K562 (cell line): ENCODE measurements at regions not wholly inside any gene's neighbourhood (a gene's known extent, or its start where the extent isn't known, plus 50 kb on each side); places are given as distances from the start of the nearest gene placed in this dataset.

Source experiments
- ATAC-seq: fragments of 200-7000 bp; cut with Tn5 transposase; 3 replicates; pipeline ENCODE4 v1.9.1; 2020; ENCODE audit warnings: moderate library complexity
- BruUV-seq: library from RNA; stranded (reverse); fragments of 400-500 nt; replicated peaks from 2 replicates; lab custom pipeline; 2021; lab: Mats Ljungman, UMichigan
- CTCF ChIA-PET: fragments of 300-600 bp; formaldehyde crosslinking; extraction: SDS; loops from one replicate; lab custom pipeline; 2021; ENCODE audit warnings: low intra/inter-chr PET ratio; lab: Yijun Ruan, JAX
- POLR2A ChIA-PET: fragments of 300-600, 350-650 bp; sonication (Branson Sonifier 250); formaldehyde crosslinking; extraction: SDS; loops from one replicate; lab custom pipeline; 2021; ENCODE audit warnings: antibody characterized with exemption, inconsistent platforms; lab: Yijun Ruan, JAX
- DNase-seq, 4 experiments: peaks; one replicate each; pipeline versions ENCODE4 v3.0.0 to v3.0.0-alpha.2; 2011 to 2018; ENCODE audit warnings: low spot score in 3 of 4, mixed read lengths in 3 of 4; ENCODE audit errors: extremely low read depth in 1 of 4
- FAIRE-seq: peaks from 2 replicates; lab custom pipeline; 2011; peaks lifted over from hg19 to GRCh38; lab: Jason Lieb, UNC
- H2AFZ ChIP-seq: 2 replicates; pipeline ENCODE4 v1.6.0; 2011; ENCODE audit warnings: low read depth, low read length, control low read depth, inconsistent platforms
- H3K27ac ChIP-seq: fragments of 200-600 bp; 3 replicates; pipeline ENCODE4 v1.8.0; 2011; ENCODE audit warnings: low read depth, mild to moderate bottlenecking, control low read depth, inconsistent platforms, low read length, moderate library complexity, mixed read lengths; ENCODE audit errors: extremely low read depth
- H3K27me3 ChIP-seq, 2 experiments: fragments of 300-600 bp in 1 of 2; 2 replicates in 1 of 2; 3 replicates in 1 of 2; pipeline versions ENCODE4 v1.6.0 to v1.8.0; 2011; ENCODE audit warnings: inconsistent platforms in 2 of 2, low read length in 2 of 2, mild to moderate bottlenecking in 1 of 2, mixed read lengths in 1 of 2, moderate library complexity in 1 of 2; ENCODE audit not compliant: control insufficient read depth in 2 of 2, insufficient read depth in 2 of 2
- H3K36me3 ChIP-seq: fragments of 300-600 bp; 3 replicates; pipeline ENCODE4 v1.8.0; 2011; ENCODE audit warnings: mild to moderate bottlenecking, low read length, inconsistent platforms; ENCODE audit not compliant: control insufficient read depth, insufficient read depth
- H3K4me1 ChIP-seq, 2 experiments: fragments of 200-600 bp in 1 of 2; replicated peaks in 1 of 2; 2 replicates in 1 of 2; 3 replicates in 1 of 2; pipeline versions ENCODE4 v1.5.1 to v1.8.0; 2011; ENCODE audit warnings: inconsistent platforms in 2 of 2, low read length in 2 of 2, mild to moderate bottlenecking in 1 of 2, mixed read lengths in 1 of 2, moderate library complexity in 1 of 2; ENCODE audit not compliant: control insufficient read depth in 2 of 2, insufficient read depth in 2 of 2
- H3K4me2 ChIP-seq: 2 replicates; pipeline ENCODE4 v1.6.1; 2011; ENCODE audit warnings: low read length, control low read depth, inconsistent platforms, mixed read lengths; ENCODE audit not compliant: insufficient read depth
- H3K4me3 ChIP-seq: fragments of 200-600 bp; sonication (generic), shearing (Covaris generic); 2 replicates; pipeline ENCODE4 v1.5.1; 2016; ENCODE audit warnings: control low read depth, inconsistent platforms
- H3K79me2 ChIP-seq: fragments of 200-600 bp; 3 replicates; pipeline ENCODE4 v1.8.0; 2011; ENCODE audit warnings: low read length, inconsistent platforms; ENCODE audit not compliant: control insufficient read depth, insufficient read depth
- H3K9ac ChIP-seq, 2 experiments: 2 replicates each; pipeline versions ENCODE4 v1.6.0 to v1.6.1; 2011; ENCODE audit warnings: low read depth in 2 of 2, low read length in 2 of 2, control low read depth in 1 of 2, inconsistent platforms in 1 of 2, mild to moderate bottlenecking in 1 of 2, mixed read lengths in 1 of 2; ENCODE audit not compliant: insufficient read depth in 1 of 2
- H3K9me1 ChIP-seq: one replicate; pipeline ENCODE4 v1.6.0; 2011; ENCODE audit warnings: inconsistent platforms, mild to moderate bottlenecking, low read length, moderate library complexity; ENCODE audit not compliant: control insufficient read depth, insufficient read depth
- H3K9me3 ChIP-seq: replicated peaks from 2 replicates; pipeline ENCODE4 v1.5.1; 2011; ENCODE audit warnings: low read depth, low read length, inconsistent platforms; ENCODE audit not compliant: control insufficient read depth, insufficient read depth
- H4K20me1 ChIP-seq: replicated peaks from 2 replicates; pipeline ENCODE4 v1.6.1; 2011; ENCODE audit warnings: low read length, inconsistent platforms, mixed read lengths; ENCODE audit not compliant: control insufficient read depth, insufficient read depth
- EP300 ChIP-seq: IDR thresholded peaks from 2 replicates; pipeline ENCODE4 v1.6.1; 2012; ENCODE audit warnings: low read length, improper control_type of control experiment
- HNRNPUL1 ChIP-seq: fragments of 200-400 bp; formaldehyde crosslinking; IDR thresholded peaks from 2 replicates; pipeline ENCODE4 v1.6.1; 2017; ENCODE audit warnings: low read length
- JUNB ChIP-seq: fragments of 450-650 bp; formaldehyde crosslinking; conservative IDR thresholded peaks from 2 replicates; pipeline ENCODE4 v1.4.0; 2020; ENCODE audit warnings: mild to moderate bottlenecking
- MAZ ChIP-seq, 2 experiments: fragments of 450-650 bp in 1 of 2; sonication (generic) in 1 of 2; formaldehyde crosslinking; IDR thresholded peaks in 1 of 2; conservative IDR thresholded peaks in 1 of 2; 2 replicates each; pipeline versions ENCODE4 v1.4.0 to v1.5.0; 2020; ENCODE audit warnings: mild to moderate bottlenecking in 1 of 2, missing genetic modification reagents in 1 of 2
- NUFIP1 ChIP-seq: fragments of 450-650 bp; IDR thresholded peaks from 2 replicates; pipeline ENCODE4 v1.6.1; 2018; ENCODE audit not compliant: partially characterized antibody
- PHF8 ChIP-seq: fragments of 200-600 bp; sonication (generic); IDR thresholded peaks from 2 replicates; pipeline ENCODE4 v1.6.1; 2012; ENCODE audit warnings: mixed run types, mild to moderate bottlenecking, inconsistent platforms, low read length, moderate library complexity, borderline replicate concordance
- POU5F1 ChIP-seq: fragments of 150-350 bp; IDR thresholded peaks from 2 replicates; pipeline ENCODE4 v1.6.1; 2014; ENCODE audit warnings: borderline replicate concordance, low read length, low read depth, mild to moderate bottlenecking; ENCODE audit not compliant: partially characterized antibody
- U2AF1 ChIP-seq: fragments of 200-400 bp; formaldehyde crosslinking; optimal IDR thresholded peaks from 2 replicates; pipeline ENCODE3; 2017; ENCODE audit warnings: mild to moderate bottlenecking, low read depth, low read length, moderate library complexity
- XRCC5 ChIP-seq: fragments of 200-400 bp; formaldehyde crosslinking; IDR thresholded peaks from 2 replicates; pipeline ENCODE4 v1.6.1; 2017; ENCODE audit warnings: low read depth, mild to moderate bottlenecking, low read length
- ZBTB26 ChIP-seq: fragments of 450-650 bp; formaldehyde crosslinking; IDR thresholded peaks from 2 replicates; pipeline ENCODE4 v1.4.0; 2022; ENCODE audit warnings: missing genetic modification characterization
- ZFPM2 ChIP-seq: fragments of 250-450 bp; sonication (Bioruptor Pico); IDR thresholded peaks from 2 replicates; pipeline ENCODE4 v1.5.1; 2022; ENCODE audit warnings: mild to moderate bottlenecking
- ZNF274 ChIP-seq: IDR thresholded peaks from 2 replicates; pipeline ENCODE4 v1.6.1; 2011; ENCODE audit warnings: low read depth, mild to moderate bottlenecking, low read length, moderate library complexity, borderline replicate concordance
- ZNF347 ChIP-seq: fragments of 450-650 bp; formaldehyde crosslinking; IDR thresholded peaks from 2 replicates; pipeline ENCODE4 v1.4.0; 2020; ENCODE audit warnings: low read depth, mild to moderate bottlenecking, moderate library complexity
- ZNF507 ChIP-seq: conservative IDR thresholded peaks from 2 replicates; pipeline ENCODE4 v1.6.1; 2017; ENCODE audit warnings: missing genetic modification characterization, missing compliant biosample characterization
- WGBS: fragments of 100-300 bp; shearing (Covaris generic); methylation state at CpG from one replicate; pipeline ENCODE4 v1.1.6; 2016; ENCODE audit warnings: low coverage, mixed read lengths; ENCODE audit not compliant: insufficient coverage; ENCODE audit errors: missing lambda C conversion rate; 5-methylcytosine and 5-hydroxymethylcytosine counted together
- in situ Hi-C: fragments of 300-500 bp; cut with MboI; formaldehyde crosslinking; loops from 4 replicates; pipeline ENCODE4 v1.15.0; 2018; ENCODE audit warnings: inconsistent platforms, mixed read lengths
- intact Hi-C: fragments of 100-400 bp; cut with micrococcal nuclease; formaldehyde crosslinking; loops from 2 replicates; pipeline ENCODE4 v1.14.2; 2022

- TF ChIP-seq ZNF347 (CRISPR knock-in tag) (no peak), U2AF1 (no peak), ZFPM2 (CRISPR knock-in tag) (no peak), ZNF274 (no peak), PHF8 (no peak), ZNF507 (tag) (no peak), ZBTB26 (no peak)
These were observed 133.8 kb upstream of the RFX3 start (continued) for GRCh38 chr9:3659647-3660046.

DNA sequence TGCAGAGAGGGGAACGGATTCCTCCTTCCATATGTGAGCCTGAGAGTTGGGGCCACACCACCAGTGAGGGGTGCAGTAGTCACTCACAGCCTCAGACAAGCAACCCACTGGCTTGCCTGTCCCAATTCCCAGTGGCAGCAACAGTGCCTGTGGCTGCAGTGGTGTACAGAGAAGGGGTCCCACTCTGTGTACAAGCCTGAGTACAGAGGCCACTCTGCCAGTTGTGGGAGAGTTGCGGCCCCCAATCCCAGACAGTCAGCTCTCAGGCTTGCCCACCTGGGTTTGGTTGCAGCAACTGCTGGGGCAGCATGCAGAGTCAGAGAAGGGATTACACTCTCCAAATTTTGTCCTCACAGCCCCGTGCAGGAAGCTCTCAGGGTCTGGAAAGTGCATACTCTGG lies 133.2 kb upstream of the RFX3 start:
- Histone ChIP-seq H3K9me3 (no peaks in the 10 kb centered on the region), H3K9me1 (no peaks in the 10 kb centered on the region), H3K36me3 (no peaks in the 10 kb centered on the region), H3K4me3 (no peak overlapping the region), H3K4me2 (no peak overlapping the region), H3K79me2 (no peaks in the 10 kb centered on the region), H3K4me1 (no peaks in the 10 kb centered on the region), H4K20me1 (no peaks in the 10 kb centered on the region), H3K9ac (no peak overlapping the region), H3K27me3 (no peaks in the 10 kb centered on the region), H2AFZ (no peak overlapping the region), H3K27ac (no peak overlapping the region)
- ATAC-seq (no peak), DNase-seq (no peak), FAIRE-seq (no peak)
- WGBS, result 0% methylated on average over 1 of the region's 3 CpGs
- ChIA-PET CTCF (no interaction called here), POLR2A (no interaction called here)
- BruUV-seq, result no TSS peak
- in situ Hi-C loops (no loop called here), intact Hi-C loops (no loop called here)
- no peak for TF ChIP-seq POU5F1
- no peak for TF ChIP-seq EP300
- TF ChIP-seq NUFIP1, result no peak
- TF ChIP-seq HNRNPUL1, result no peak
- TF ChIP-seq MAZ (CRISPR knock-in tag; conservative IDR thresholded peaks at IDR 0.05 in 1 of 2, IDR thresholded peaks at IDR 0.05 in 1 of 2), result no peak
- no peak for TF ChIP-seq XRCC5
- TF ChIP-seq JUNB (CRISPR knock-in tag), result no peak
